GM21360 (cell line): ENCODE measurements at regions not wholly inside any gene's neighbourhood (a gene's known extent, or its start where the extent isn't known, plus 50 kb on each side); places are given as distances from the start of the nearest gene placed in this dataset.

ENCODE experiments used
- ATAC-seq: cut with Tn5 transposase; IDR thresholded peaks from one replicate; pipeline ENCODE4 v1.9.1; 2021; ENCODE audit warnings: mild to moderate bottlenecking, moderate library complexity; ENCODE audit not compliant: unreplicated experiment

DNA sequence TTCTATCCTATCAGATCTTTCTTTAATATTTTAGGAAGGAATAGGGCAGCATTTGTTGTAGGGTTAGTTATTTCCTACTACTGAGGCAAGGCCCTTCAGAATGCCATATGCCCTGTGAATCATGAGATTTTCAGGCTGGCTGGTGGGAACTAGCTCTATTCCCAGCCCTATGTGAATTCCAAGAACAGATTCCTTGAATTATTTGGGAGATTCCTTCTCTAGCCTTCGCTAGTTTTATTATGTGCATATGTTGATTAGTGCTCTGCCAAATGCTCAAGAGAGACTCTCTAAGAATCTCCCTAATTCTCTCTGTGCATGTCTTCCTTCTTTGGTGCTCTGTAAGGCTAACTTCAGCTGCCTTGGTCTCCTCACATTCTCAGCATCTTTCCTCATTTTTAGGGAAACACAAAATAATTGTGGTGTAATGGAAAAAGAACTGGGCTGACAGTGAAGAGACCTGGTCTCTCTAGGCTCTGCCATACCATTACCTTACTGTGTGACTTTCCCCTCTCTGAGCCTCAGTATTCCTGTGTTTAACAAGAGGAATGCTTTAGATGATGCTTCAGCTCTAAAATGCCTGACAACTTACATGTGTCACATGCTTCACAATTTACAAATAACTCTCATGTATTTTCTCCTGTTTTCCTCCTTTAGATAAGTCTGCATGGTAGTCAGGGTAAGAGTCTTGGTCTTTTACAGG is 79.7 kb downstream of the VMA21 start:
- ATAC-seq: no peak

DNA sequence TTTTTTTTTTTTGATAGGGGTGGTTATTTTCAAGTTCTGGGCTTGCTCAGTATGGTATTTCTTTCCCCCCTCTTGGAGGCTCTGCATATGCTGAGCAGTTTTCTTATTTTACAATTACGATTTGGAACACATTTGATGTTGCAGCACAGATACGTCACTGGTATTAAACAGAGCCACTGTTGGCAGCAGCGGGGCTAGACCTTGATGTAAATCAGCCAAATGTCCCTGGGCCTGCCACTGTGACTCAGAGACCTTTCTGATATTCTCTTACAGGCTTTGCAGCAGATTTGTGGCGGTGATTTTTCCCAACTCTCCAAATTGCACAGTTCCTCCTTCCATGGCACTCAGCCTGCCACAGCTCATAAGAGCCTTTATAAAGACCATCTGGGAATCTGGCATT is 81.1 kb downstream of the VMA21 start:
- ATAC-seq: no peak

DNA sequence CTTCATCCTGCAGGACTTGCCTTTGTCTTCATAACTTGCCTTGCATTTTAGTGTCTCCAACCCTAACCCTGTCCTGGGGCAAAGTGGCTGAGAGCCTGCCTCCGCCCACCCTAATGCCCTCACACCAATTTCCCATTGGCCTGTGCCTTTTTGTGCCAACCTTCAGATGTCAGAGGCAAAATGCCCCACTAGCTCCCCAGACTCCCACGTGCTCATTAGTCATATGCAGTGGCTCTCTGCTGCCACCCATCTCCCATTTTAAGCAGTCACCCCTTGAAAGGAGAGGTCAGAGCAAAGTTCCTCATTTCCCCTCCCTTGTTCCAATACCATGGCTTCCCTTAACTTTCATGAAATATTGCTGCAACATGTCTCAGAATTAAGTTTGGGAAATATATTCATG is 74.8 kb upstream of the PASD1 start:
- peak; percentile 75 for ATAC-seq

DNA sequence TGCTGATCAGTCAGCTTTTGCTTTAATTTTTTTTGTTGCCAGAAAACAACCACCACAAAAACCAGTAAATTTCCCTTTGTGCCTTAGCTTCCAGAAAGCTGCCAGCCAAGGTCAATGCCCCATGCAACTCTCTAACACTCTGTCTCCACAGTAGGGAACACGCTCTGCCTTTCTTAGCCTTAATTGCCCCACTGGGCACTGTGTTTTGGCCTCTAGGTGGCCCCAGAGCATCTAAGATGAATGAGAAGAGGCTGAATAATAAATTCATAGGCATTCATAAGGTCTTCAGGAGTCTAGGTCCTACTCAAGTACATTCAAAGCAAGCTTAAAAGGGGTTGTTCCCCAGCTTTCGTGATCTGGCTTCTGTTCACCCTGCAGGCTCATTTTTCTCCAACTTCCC is 57.7 kb upstream of the PASD1 start:
- ATAC-seq: peak; percentile 55

DNA sequence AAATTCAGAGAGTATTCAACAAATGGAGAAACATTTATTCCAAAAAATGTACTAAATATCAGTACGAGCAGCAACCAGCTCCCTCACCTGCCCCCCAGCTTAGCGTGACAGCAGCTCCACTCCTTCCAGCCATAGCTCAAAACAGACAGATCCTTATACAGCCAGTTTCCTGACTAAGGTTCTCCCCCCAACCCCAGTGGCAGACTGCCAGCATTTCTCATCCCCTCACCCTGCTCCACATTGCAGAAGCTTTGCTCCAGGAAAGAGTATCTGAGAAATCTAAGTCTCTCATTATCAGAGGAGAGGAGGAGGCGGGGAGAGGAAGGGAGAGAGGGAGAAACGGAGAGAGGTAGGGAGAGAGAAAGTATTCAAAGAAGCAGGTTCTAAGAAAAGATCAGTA is 53.3 kb upstream of the PASD1 start:
- no peak for ATAC-seq

DNA sequence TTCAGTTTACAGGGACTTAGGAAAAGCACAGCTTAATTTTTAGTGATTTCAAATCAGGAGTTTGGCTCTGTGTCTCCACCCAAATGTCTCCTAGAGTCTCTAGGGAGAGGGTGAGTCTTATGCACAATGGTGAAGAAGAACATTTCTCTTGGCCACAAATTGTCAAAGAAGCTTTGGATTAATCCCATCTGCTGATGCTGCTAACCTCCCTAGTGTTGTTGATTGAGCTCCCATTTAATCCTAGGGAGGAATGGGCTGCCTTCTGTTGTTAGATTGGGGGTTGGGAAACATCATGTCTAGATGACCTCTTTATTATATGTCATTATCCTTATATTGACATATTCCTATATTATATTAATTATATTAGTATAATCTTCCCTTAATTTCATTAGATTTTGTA is 50.0 kb upstream of the PASD1 start:
- ATAC-seq: no peak
